NCI-H2227 (cell line): ENCODE measurements at regions not wholly inside any gene's neighbourhood (a gene's known extent, or its start where the extent isn't known, plus 50 kb on each side); places are given as distances from the start of the nearest gene placed in this dataset.

Experiments
- DNase-seq: peaks from one replicate; lab custom pipeline; 2025; ENCODE audit not compliant: unreplicated experiment; lab: John Stamatoyannopoulos, UW

DNA sequence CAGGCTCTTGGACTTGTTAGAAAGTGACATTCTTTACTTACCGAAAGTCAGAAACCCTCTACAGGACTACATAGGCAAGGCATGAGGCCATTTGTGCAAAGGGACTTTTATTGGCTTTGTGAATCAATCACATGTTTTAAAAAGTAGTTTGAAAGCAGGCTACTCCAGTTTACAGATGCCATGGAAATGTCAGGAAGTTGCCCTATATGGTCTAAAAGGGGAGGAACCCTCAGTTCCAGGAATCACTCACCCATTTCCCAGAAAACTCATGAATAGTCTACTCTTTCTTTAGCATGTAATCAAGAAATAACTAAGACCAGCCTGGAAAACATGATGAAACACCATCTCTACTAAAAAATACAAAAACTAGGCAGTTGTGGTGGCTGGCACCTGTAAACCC is 51.0 kb upstream of the MKRN3 start:
- DNase-seq: no peak

DNA sequence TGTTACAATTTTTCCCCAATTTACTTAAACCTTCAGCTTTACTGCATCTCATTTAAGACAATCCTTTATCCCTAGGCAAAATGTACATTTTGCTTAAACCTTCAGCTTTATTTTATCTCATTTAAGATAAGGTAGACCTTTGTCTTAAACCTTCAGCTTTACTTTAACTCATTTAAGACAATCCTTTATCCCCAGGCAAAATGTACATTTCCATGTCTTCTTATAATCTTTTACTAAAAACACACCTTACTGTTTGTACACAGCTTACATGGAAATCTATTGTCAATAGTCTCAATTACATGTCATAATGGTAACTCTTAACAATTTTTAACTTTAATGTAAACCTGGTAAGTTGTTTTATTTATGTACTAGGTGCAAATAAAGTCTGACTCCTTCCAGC is 58.7 kb upstream of the MKRN3 start:
- no peak for DNase-seq

DNA sequence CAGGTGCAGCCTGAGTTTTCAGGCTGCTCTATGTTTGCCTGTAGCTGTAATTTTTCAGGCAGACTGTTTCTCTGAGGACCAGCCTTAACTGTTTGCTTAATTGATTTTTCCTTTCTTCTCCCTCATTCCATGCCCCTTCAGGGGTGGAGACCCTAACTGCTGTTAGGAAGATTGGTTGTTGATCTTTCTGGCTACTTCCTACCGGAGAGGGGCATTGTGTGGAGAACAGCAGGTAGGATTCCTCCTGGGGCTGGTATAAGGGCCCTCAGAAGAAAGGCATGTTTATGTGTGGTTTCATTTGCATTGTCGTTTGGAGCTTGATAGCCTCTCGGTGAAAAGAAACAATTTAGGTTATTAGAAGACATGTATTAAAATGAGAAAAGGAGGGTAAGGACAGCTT is 56.9 kb upstream of the GOLGA6L2 start:
- peak; percentile 53 for DNase-seq

DNA sequence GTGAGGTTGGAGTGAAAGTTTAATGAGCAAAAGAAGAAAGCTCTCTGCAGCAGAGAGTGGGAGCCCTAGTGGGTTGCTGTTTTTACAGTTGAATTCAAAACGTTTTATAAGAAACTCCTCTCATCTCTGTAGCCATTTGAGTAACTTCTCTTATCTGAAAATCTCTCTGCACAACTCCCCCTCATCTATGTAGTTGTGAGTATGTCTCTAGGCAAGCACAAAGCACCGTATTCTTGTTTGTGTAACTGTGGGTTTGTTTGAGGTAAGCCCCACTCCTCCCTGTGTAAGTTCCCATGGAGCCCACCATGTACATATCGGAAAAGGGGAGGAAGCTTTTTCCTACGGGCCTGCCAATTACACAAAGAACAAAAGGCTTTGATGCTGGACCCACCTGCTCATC is 56.5 kb upstream of the GOLGA6L2 start:
- DNase-seq: peak; percentile 53

DNA sequence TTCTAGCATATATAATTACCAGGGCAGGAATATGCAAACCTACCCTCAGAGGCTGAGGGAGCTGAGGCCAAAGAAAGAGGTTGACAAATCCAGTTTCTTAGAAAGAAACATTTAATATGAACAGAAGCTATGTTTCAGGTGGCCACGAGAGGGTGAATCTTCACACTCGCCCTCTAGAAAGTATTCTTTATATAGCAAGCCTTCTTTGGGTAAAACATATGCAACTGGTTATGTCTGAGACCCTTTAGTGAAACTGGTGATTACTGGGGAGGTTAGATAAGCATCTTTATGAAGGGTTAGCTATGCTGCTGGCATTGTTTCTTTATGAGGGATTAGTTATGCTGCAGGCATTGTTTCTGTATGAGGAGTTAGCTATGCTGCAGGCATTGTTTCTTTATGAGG is 50.7 kb upstream of the GOLGA6L2 start:
- DNase-seq: peak; percentile 26
